GM18909 (cell line): ENCODE measurements at regions not wholly inside any gene's neighbourhood (a gene's known extent, or its start where the extent isn't known, plus 50 kb on each side); places are given as distances from the start of the nearest gene placed in this dataset.

ENCODE experiments used
- ATAC-seq: cut with Tn5 transposase; IDR thresholded peaks from one replicate; pipeline ENCODE4 v1.9.1; 2021; ENCODE audit warnings: mild to moderate bottlenecking; ENCODE audit not compliant: unreplicated experiment, poor library complexity

- ATAC-seq, result no peak
Observed at GRCh38 chr5:73375191-73375545, 73.4 kb downstream of the FOXD1 start.

DNA sequence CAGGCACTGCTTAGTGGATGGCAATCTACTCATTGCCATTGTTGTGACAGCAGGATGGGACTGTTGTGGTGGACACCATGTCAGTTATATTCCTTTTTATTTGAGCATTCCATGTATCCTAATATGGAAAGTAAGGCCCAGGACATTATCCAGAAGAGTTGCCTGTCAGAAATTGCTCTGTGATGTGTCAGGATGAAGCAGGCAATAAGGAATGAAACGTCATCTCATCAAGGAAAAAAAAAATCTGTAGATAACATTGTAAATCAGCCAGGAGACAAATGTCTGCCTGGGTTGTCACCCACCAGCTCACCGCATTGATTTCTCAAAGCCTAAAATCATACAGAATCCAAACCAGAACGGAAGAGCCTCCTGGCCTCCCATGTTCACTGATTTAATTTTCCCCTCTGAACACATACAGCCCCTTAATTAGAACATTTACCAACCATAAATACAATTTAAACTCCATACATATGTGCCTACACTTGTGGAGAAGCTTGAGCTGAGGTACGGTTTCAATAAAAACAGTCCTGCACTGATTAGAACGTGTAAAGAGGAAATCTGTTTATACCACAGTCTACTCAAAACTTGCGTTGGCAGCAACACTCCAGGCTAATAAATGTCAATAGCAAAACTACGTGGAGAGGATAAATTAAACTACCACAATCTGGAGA lies 73.9 kb downstream of the FOXD1 start:
- no peak for ATAC-seq

DNA sequence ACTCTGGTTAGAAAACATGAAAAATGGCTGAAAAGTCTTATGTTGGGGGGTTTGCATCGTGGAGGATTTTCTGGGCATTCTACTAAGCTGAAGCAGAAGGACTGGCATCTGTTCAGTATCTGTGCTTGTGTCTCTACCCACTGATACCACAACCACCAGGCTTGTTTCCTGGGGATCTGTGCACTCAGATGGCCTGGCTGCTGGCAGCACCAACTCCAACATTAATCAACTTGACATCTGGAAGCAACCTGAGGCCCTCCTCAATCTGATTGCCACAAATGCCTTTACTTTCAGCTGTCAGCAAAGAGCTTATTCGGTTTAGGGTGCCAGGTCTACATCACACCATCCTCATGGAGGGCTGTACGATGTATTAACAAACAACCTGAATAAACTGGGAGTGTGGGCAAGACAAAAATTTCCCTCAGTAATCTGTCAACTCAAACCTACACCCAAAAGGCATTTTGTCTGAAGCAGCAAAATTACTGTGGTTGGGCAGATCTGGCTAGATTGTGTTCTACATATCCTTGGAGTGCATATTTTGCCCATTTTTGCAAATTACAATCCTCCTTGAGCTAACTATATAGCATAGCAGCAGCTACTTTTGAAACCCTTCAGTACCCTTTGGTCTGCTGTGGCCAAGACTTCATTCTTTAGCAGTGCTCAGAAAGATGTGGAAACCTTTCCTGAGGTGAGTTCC lies 74.6 kb downstream of the FOXD1 start:
- ATAC-seq, result no peak

DNA sequence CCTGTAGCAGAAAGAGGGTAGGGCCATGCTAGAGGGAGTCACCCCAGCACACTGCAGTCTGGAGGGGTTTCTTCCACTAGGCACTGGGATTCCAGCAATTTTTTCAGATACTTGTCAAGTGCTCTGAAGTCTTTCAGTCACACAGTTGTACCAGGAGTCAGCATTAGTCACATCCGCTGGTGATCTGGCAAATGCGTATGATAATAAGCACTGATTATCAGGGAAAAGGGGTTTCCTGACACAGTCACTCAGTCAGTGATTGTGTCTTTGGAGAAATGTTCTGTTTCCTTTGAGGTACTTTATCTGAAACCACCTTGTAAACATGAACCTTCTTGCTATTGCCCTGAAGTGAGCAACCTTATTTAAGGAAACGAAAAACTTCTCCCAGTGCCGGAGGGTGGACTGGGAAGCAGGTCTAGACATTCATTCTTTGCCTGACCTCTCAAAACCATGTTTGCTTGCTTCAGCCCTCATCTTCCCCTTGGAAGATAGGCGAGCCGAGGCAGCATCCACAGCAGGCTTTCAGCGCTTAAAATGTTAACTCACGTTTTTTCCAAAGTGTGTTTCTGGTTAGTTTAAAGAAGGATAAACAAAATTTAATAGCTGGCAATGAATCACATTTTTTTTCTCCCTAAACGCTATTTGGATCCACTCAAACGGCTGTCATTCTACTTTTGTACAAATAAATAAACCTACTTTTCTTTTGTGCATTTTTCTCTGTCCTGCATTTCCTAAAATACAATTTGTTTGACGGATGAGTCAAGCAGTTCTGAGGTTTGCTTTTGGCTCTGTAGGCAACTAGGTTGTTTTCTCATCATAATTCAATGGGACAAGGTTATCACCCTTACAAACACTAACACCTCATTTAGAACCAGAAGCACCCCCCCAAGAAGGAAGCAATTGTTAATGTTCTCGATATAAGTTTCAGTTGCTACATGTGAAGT lies 77.7 kb downstream of the FOXD1 start:
- ATAC-seq, result no peak

- ATAC-seq, result no peak
Observed at GRCh38 chr5:73370095-73370494, 78.5 kb downstream of the FOXD1 start.

DNA sequence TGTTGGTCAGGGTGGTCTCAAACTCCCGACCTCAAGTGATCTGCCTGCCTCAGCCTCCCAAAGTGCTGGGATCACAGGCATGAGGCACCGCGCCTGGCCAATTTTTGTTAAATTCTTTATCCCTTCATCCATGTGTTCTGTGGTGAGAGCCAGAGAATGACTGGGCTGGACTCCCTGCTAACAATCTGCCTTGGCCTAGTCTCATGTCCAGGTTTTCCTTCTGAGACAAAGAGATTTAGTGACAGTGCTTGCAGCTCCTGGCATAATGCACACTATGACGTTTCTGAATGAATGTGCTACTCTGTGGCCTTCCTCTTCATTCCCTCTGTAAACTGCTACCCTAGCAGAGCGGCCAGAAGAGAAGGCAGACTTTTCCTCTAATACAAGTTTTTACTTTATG lies 79.3 kb downstream of the FOXD1 start:
- no peak for ATAC-seq

DNA sequence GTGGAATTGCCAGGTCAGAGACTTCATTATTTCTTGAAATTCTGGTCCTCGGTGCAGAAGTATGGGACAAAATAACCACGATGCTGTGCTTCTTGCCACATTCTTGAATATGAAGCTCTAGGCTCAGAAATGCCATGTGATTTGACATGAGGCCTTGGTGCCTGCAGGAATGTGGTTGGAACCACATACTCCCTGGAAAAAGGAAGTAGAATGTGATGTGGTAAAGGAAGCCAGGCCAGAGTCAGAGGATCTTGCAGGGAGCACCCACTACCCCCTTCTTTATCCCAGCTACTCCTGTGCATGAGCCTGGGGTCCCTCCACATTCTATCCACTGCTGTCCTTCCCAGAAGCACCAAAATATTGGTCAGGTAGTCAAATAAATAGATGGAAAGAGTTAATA lies 80.9 kb downstream of the FOXD1 start:
- ATAC-seq, result no peak

DNA sequence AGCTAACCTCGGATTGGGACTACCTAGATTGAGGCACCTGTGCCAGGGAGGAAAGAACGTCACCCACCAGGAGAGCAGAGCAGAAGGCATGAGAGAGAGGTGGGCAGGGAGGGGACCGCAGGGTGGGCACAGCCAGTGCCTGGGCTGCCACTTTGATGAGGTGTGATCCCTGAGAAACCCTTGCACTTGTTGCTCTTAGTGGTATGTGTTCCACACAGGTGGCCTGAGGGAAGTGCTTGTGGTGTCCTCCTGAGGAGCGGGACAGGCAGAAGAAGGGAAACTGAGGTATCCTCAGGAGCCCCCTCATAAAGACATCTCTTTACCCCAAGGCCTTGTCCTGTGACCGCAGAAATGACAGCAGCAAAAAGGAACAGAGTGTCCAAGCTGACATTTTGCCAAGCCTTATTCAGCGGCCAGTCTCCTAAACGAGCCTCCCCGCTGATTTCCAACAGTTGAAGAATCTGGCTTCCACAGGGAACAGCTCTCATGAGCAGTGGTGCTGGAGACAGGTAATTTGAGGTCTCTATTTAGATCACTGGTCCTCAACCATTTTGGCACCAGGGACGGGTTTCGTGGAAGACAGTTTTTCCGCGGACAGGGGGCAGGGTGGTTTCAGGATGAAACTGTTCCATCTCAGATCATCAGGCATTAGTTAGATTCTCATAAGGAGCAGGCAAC lies 82.4 kb downstream of the FOXD1 start:
- ATAC-seq, result no peak

GRCh38 chr5:73365301-73365853 lies 83.2 kb downstream of the FOXD1 start:
- ATAC-seq, result no peak

GRCh38 chr5:73363911-73364730 lies 84.5 kb downstream of the FOXD1 start:
- no peak for ATAC-seq

- no peak for ATAC-seq
Observed at GRCh38 chr5:73359395-73359794, 89.2 kb downstream of the FOXD1 start.

DNA sequence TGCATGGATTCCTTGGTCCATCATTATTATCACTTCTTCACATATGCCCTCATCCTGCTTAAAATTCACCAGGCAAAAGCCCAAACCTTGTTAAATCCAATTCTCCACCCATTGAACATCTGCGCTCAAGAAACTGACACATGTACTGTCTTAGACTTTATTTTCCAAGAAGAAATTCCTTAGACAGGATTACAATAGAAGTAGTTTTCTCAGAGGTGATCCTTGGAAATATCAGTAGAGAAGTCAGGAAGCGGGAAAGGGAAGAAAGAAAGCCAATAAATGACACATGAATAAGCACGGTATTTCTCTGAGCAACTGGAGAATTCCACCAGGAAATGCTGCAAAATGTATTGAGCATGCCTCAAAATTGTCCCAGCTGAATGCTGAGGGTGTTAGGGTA lies 90.2 kb downstream of the FOXD1 start:
- no peak for ATAC-seq

DNA sequence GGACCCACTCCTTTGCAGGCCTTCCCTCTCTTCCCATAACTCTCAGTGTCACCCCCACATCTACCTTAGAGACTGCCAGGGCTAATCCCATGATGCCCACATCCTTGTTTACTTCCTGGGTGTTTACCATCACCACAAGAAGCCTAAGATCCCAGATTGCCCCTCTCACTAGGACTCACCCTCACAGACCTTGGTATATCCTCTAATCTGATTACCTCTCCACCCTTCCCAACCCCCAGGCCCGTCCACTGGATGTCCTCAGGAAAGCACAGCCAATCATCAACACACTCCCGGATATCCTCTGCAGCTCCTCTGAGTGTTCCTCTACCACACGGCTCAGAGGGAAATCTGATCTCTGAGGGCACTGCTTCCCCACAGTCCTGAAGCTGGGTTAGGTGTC lies 91.0 kb downstream of the FOXD1 start:
- ATAC-seq, result no peak

- no peak for ATAC-seq
Observed at GRCh38 chr5:73355108-73355507, 93.5 kb downstream of the FOXD1 start.

- no peak for ATAC-seq
Observed at GRCh38 chr5:73354406-73354805, 94.2 kb downstream of the FOXD1 start.

- ATAC-seq, result no peak
Observed at GRCh38 chr5:73352649-73353230, 95.8 kb downstream of the FOXD1 start.

GRCh38 chr5:73352243-73352642 lies 96.3 kb downstream of the FOXD1 start:
- no peak for ATAC-seq

GRCh38 chr5:73351593-73351992 lies 97.0 kb downstream of the FOXD1 start:
- no peak for ATAC-seq

GRCh38 chr5:73346878-73347408 lies 101.6 kb downstream of the FOXD1 start:
- ATAC-seq, result no peak
